OCI-LY1 (cell line): ENCODE measurements at regions not wholly inside any gene's neighbourhood (a gene's known extent, or its start where the extent isn't known, plus 50 kb on each side); places are given as distances from the start of the nearest gene placed in this dataset.

ENCODE experiments used
- H2AFZ ChIP-seq: fragments of 200-600 bp; sonication (generic), shearing (Covaris generic); 2 replicates; pipeline ENCODE4 v1.6.0; 2014; ENCODE audit warnings: antibody characterized with exemption, mild to moderate bottlenecking, low read length
- H3F3A ChIP-seq: fragments of 200-600 bp; sonication (generic), shearing (Covaris generic); 2 replicates; pipeline ENCODE4 v1.6.0; 2014; ENCODE audit warnings: mild to moderate bottlenecking, antibody characterized with exemption, low read length, moderate library complexity; ENCODE audit not compliant: insufficient read depth
- H3K27ac ChIP-seq: fragments of 200-600 bp; sonication (generic); 2 replicates; pipeline ENCODE4 v1.5.1; 2014; ENCODE audit warnings: low read length, mixed run types, mild to moderate bottlenecking, low read depth; ENCODE audit not compliant: poor library complexity, severe bottlenecking
- H3K27me3 ChIP-seq: fragments of 200-600 bp; sonication (generic); 2 replicates; pipeline ENCODE4 v1.6.0; 2014; ENCODE audit warnings: antibody characterized with exemption, mild to moderate bottlenecking, low read length, moderate library complexity; ENCODE audit not compliant: insufficient read depth
- H3K36me3 ChIP-seq: fragments of 200-600 bp; sonication (generic); 2 replicates; pipeline ENCODE4 v1.6.1; 2014; ENCODE audit warnings: mild to moderate bottlenecking, antibody characterized with exemption, low read length, moderate library complexity, mixed read lengths; ENCODE audit not compliant: insufficient read depth
- H3K4me1 ChIP-seq: fragments of 200-600 bp; sonication (generic); 2 replicates; pipeline ENCODE4 v1.5.1; 2014; ENCODE audit warnings: mild to moderate bottlenecking, low read length, moderate library complexity; ENCODE audit not compliant: insufficient read depth, severe bottlenecking
- H3K4me2 ChIP-seq: fragments of 200-600 bp; sonication (generic), shearing (Covaris generic); 2 replicates; pipeline ENCODE4 v1.6.1; 2014; ENCODE audit warnings: low read length
- H3K4me3 ChIP-seq: fragments of 200-600 bp; sonication (generic); 2 replicates; pipeline ENCODE4 v1.5.1; 2014; ENCODE audit warnings: low read length, low read depth, mild to moderate bottlenecking, mixed read lengths; ENCODE audit not compliant: poor library complexity, severe bottlenecking
- H3K79me2 ChIP-seq: fragments of 200-600 bp; shearing (Covaris generic); 2 replicates; pipeline ENCODE4 v1.6.1; 2016; ENCODE audit warnings: mixed run types, low read length, mixed read lengths; ENCODE audit not compliant: insufficient read depth
- H3K9ac ChIP-seq: fragments of 200-600 bp; sonication (generic), shearing (Covaris generic); 2 replicates; pipeline ENCODE4 v1.6.1; 2014; ENCODE audit warnings: mild to moderate bottlenecking, low read length, mixed read lengths
- H3K9me2 ChIP-seq: fragments of 200-600 bp; sonication (generic), shearing (Covaris generic); 2 replicates; pipeline ENCODE4 v1.6.1; 2014; ENCODE audit warnings: low read depth, mild to moderate bottlenecking, low read length, mixed read lengths
- H3K9me3 ChIP-seq: fragments of 200-600 bp; shearing (Covaris generic); 2 replicates; pipeline ENCODE4 v1.6.1; 2014; ENCODE audit warnings: low read length, mixed read lengths
- H4K20me1 ChIP-seq: fragments of 200-600 bp; sonication (generic), shearing (Covaris generic); 2 replicates; pipeline ENCODE4 v1.6.0; 2016; ENCODE audit warnings: mild to moderate bottlenecking, low read length; ENCODE audit not compliant: insufficient read depth
- EZH2 ChIP-seq: fragments of 200-600 bp; sonication (generic), shearing (Covaris generic); IDR thresholded peaks from 2 replicates; pipeline ENCODE4 v1.8.0; 2017; ENCODE audit warnings: borderline replicate concordance, mixed run types, mild to moderate bottlenecking, antibody characterized with exemption, low read length, moderate library complexity, mixed read lengths
- TF ChIP-seq, protein P1 (sequence below): fragments of 200-600 bp; sonication (generic), shearing (Covaris generic); IDR thresholded peaks from 2 replicates; pipeline ENCODE4 v1.5.1; 2017; ENCODE audit warnings: mild to moderate bottlenecking, antibody characterized with exemption, low read length, moderate library complexity, mixed read lengths

GRCh38 chr16:51002881-51003490, 148.1 kb downstream of the SALL1 start:
- Histone ChIP-seq H3K4me1 (no peaks in the 10 kb centered on the region), H3K79me2 (no peaks in the 10 kb centered on the region), H3K4me3 (no peak overlapping the region), H4K20me1 (no peaks in the 10 kb centered on the region), H3K27me3 (no peaks in the 10 kb centered on the region), H2AFZ (no peak overlapping the region), H3K9me2 (no peaks in the 10 kb centered on the region), H3F3A (no peaks in the 10 kb centered on the region), H3K36me3 (no peaks in the 10 kb centered on the region), H3K9me3 (no peaks in the 10 kb centered on the region), H3K27ac (no peak overlapping the region), H3K9ac (no peak overlapping the region), H3K4me2 (no peak overlapping the region)
- TF ChIP-seq, protein P1, sequence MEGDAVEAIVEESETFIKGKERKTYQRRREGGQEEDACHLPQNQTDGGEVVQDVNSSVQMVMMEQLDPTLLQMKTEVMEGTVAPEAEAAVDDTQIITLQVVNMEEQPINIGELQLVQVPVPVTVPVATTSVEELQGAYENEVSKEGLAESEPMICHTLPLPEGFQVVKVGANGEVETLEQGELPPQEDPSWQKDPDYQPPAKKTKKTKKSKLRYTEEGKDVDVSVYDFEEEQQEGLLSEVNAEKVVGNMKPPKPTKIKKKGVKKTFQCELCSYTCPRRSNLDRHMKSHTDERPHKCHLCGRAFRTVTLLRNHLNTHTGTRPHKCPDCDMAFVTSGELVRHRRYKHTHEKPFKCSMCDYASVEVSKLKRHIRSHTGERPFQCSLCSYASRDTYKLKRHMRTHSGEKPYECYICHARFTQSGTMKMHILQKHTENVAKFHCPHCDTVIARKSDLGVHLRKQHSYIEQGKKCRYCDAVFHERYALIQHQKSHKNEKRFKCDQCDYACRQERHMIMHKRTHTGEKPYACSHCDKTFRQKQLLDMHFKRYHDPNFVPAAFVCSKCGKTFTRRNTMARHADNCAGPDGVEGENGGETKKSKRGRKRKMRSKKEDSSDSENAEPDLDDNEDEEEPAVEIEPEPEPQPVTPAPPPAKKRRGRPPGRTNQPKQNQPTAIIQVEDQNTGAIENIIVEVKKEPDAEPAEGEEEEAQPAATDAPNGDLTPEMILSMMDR = no peak
- TF ChIP-seq EZH2 = no peak

DNA sequence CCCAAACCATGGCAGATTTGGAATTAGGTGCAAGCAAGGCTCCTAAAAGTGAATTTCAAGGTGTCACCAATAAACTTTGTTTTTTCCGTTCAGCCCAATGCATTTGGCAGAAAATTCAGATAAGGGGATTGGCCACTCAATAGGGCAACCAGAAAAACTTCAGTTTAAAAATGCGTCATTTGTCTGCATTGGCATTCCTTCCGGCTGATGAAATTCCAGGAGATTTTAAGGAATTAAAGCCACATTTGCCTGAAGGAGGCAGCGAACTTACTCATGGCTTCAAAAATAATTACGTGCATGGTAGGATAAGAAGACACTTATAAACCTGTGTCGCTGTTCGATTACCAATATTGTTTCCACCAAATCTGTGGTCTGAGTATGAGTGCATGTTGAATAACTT, 151.9 kb downstream of the SALL1 start:
- H3K4me1 ChIP-seq = no peaks in the 10 kb centered on the region
- no peaks in the 10 kb centered on the region for H3K9me3 ChIP-seq
- H3F3A ChIP-seq = no peaks in the 10 kb centered on the region
- no peak overlapping the region for H3K27ac ChIP-seq
- no peak overlapping the region for H3K4me2 ChIP-seq
- TF ChIP-seq, protein P1 = no peak
- TF ChIP-seq EZH2 = no peak
- H4K20me1 ChIP-seq = no peaks in the 10 kb centered on the region
- no peaks in the 10 kb centered on the region for H3K9me2 ChIP-seq
- H3K4me3 ChIP-seq = no peak overlapping the region
- H2AFZ ChIP-seq = no peak overlapping the region
- H3K27me3 ChIP-seq = no peaks in the 10 kb centered on the region
- no peak overlapping the region for H3K9ac ChIP-seq
- H3K79me2 ChIP-seq = no peaks in the 10 kb centered on the region
- no peaks in the 10 kb centered on the region for H3K36me3 ChIP-seq

DNA sequence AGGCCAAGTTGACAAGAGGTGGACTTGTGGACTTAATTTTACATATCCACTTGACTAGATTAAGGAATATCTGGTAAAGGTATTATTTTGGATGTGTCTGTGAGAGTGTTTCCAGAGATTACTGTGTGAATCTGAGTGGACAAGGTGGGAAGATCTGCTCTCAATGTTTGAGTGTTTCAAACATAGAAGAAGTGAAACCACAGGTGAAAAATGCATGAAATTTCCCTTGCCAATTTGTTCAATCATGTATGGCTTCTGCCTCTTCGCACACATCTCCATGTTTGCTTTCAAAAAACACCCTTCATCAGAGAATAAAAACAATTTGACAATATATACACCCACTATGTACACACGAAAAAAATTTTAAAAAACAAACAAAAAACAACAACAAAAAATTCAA, 152.7 kb downstream of the SALL1 start:
- Histone ChIP-seq H3K9me3 (no peaks in the 10 kb centered on the region), H3K79me2 (no peaks in the 10 kb centered on the region), H3K27ac (no peak overlapping the region), H3K4me3 (no peak overlapping the region), H3K4me1 (no peaks in the 10 kb centered on the region), H4K20me1 (no peaks in the 10 kb centered on the region), H3K9ac (no peak overlapping the region), H3K4me2 (no peak overlapping the region), H3K9me2 (no peaks in the 10 kb centered on the region), H3K27me3 (no peaks in the 10 kb centered on the region), H2AFZ (no peak overlapping the region), H3K36me3 (no peaks in the 10 kb centered on the region), H3F3A (no peaks in the 10 kb centered on the region)
- TF ChIP-seq EZH2 = no peak
- TF ChIP-seq, protein P1 = no peak
